GM12878 (cell line): ENCODE measurements at regions not wholly inside any gene's neighbourhood (a gene's known extent, or its start where the extent isn't known, plus 50 kb on each side); places are given as distances from the start of the nearest gene placed in this dataset.

ENCODE experiments used
- BACH1 ChIP-seq: fragments of 450-650 bp; IDR thresholded peaks from 2 replicates; pipeline ENCODE4 v1.6.1; 2017; ENCODE audit warnings: mild to moderate bottlenecking, borderline replicate concordance
- CHD2 ChIP-seq: IDR thresholded peaks from 2 replicates; pipeline ENCODE4 v1.6.1; 2011; ENCODE audit warnings: low read depth, low read length, improper control_type of control experiment, borderline replicate concordance
- CHD4 ChIP-seq: fragments of 200-600 bp; sonication (generic); IDR thresholded peaks from 2 replicates; pipeline ENCODE4 v1.6.1; 2016; ENCODE audit warnings: mild to moderate bottlenecking
- EP300 ChIP-seq, 2 experiments: fragments of 150-350 bp in 1 of 2; IDR thresholded peaks; 2 replicates each; pipeline ENCODE4 v1.6.1; 2011 to 2012; ENCODE audit warnings: low read depth in 2 of 2, low read length in 2 of 2, borderline replicate concordance in 1 of 2, improper control_type of control experiment in 1 of 2, inconsistent platforms in 1 of 2; ENCODE audit not compliant: control insufficient read depth in 1 of 2
- EZH2 ChIP-seq: IDR thresholded peaks from 2 replicates; pipeline ENCODE4 v1.6.1; 2012; ENCODE audit warnings: low read depth, mild to moderate bottlenecking, control low read depth, inconsistent platforms, low read length, borderline replicate concordance; ENCODE audit not compliant: control insufficient read depth
- MXI1 ChIP-seq: fragments of 150-350 bp; IDR thresholded peaks from 2 replicates; pipeline ENCODE4 v1.6.1; 2011; ENCODE audit warnings: low read depth, mild to moderate bottlenecking, inconsistent platforms, low read length, improper control_type of control experiment
- NBN ChIP-seq: fragments of 450-650 bp; IDR thresholded peaks from 2 replicates; pipeline ENCODE4 v1.6.1; 2016
- POLR2A ChIP-seq: IDR thresholded peaks from 2 replicates; pipeline ENCODE4 v1.6.1; 2011; ENCODE audit warnings: low read depth, mild to moderate bottlenecking, low read length
- RFX5 ChIP-seq: IDR thresholded peaks from 2 replicates; pipeline ENCODE4 v1.6.1; 2011; ENCODE audit warnings: low read depth, low read length, improper control_type of control experiment
- TF ChIP-seq, protein P1 (sequence below), 3 experiments: IDR thresholded peaks in 2 of 3; conservative IDR thresholded peaks in 1 of 3; 2 replicates each; pipeline ENCODE4 v1.5.1; 2011; ENCODE audit warnings: low read depth in 3 of 3, low read length in 3 of 3, mild to moderate bottlenecking in 3 of 3, control low read depth in 2 of 3, moderate library complexity in 2 of 3, inconsistent platforms in 1 of 3, mixed read lengths in 1 of 3; ENCODE audit not compliant: control insufficient read depth in 2 of 3, insufficient read depth in 1 of 3; ENCODE audit errors: extremely low read depth in 1 of 3

DNA sequence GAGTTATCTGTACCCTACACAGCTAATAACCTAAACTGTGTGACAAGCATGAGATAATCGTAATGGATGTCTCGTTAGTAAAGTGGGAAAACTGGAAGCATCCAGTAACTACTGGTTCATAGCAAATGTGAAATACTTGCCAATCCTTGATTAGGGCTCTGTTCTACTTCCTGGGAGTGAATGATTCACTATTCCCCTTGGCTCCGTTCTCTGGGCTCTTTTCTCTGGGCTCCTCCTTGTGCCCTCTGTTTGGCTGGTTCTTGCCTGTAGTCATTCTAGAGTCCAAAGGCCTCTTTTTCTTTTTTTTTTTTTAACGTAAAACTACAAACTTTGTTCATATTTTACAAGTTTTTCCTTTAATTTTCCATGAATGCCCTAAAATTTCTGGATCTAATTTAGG lies 465.8 kb upstream of the PLXNA2 start:
- TF ChIP-seq CHD2: no peak
- no peak for TF ChIP-seq EZH2
- no peak for TF ChIP-seq NBN
- TF ChIP-seq, protein P1, sequence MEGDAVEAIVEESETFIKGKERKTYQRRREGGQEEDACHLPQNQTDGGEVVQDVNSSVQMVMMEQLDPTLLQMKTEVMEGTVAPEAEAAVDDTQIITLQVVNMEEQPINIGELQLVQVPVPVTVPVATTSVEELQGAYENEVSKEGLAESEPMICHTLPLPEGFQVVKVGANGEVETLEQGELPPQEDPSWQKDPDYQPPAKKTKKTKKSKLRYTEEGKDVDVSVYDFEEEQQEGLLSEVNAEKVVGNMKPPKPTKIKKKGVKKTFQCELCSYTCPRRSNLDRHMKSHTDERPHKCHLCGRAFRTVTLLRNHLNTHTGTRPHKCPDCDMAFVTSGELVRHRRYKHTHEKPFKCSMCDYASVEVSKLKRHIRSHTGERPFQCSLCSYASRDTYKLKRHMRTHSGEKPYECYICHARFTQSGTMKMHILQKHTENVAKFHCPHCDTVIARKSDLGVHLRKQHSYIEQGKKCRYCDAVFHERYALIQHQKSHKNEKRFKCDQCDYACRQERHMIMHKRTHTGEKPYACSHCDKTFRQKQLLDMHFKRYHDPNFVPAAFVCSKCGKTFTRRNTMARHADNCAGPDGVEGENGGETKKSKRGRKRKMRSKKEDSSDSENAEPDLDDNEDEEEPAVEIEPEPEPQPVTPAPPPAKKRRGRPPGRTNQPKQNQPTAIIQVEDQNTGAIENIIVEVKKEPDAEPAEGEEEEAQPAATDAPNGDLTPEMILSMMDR (IDR thresholded peaks at IDR 0.05 in 2 of 3, conservative IDR thresholded peaks at IDR 0.05 in 1 of 3; ENCODE audit: control insufficient read depth in 2 of 3, extremely low read depth in 1 of 3, insufficient read depth in 1 of 3, low read depth in 3 of 3, low read length in 3 of 3): no peak
- no peak for TF ChIP-seq CHD4
- TF ChIP-seq BACH1: no peak
- TF ChIP-seq EP300 (IDR thresholded peaks at IDR 0.05; ENCODE audit: borderline replicate concordance in 1 of 2, control insufficient read depth in 1 of 2, low read depth in 2 of 2, low read length in 2 of 2): no peak
- TF ChIP-seq MXI1: no peak
- no peak for TF ChIP-seq POLR2A
- no peak for TF ChIP-seq RFX5
